H9 (cell line): ENCODE measurements at regions not wholly inside any gene's neighbourhood (a gene's known extent, or its start where the extent isn't known, plus 50 kb on each side); places are given as distances from the start of the nearest gene placed in this dataset.

Source experiments
- DNase-seq: peaks from one replicate; pipeline ENCODE4 v3.0.0-alpha.2; 2017
- H2AFZ ChIP-seq: one replicate; pipeline ENCODE4 v1.6.1; 2013; ENCODE audit warnings: mild to moderate bottlenecking, low read length, control low read depth, moderate library complexity
- H2AK5ac ChIP-seq: 2 replicates; pipeline ENCODE4 v1.6.1; 2013; ENCODE audit warnings: low read length, control low read depth, mixed read lengths; ENCODE audit not compliant: insufficient read length
- H2BK120ac ChIP-seq: one replicate; pipeline ENCODE4 v1.6.1; 2013; ENCODE audit warnings: low read depth, mild to moderate bottlenecking, low read length, control low read depth, inconsistent platforms; ENCODE audit not compliant: poor library complexity, severe bottlenecking
- H2BK12ac ChIP-seq: 2 replicates; pipeline ENCODE4 v1.6.1; 2013; ENCODE audit warnings: low read length, control low read depth, mixed read lengths, low read depth; ENCODE audit not compliant: insufficient read length
- H2BK15ac ChIP-seq: 2 replicates; pipeline ENCODE4 v1.6.1; 2013; ENCODE audit warnings: low read depth, low read length, control low read depth
- H2BK20ac ChIP-seq: one replicate; pipeline ENCODE4 v1.6.1; 2013; ENCODE audit warnings: low read depth, mild to moderate bottlenecking, low read length, control low read depth, inconsistent platforms; ENCODE audit not compliant: poor library complexity, severe bottlenecking
- H2BK5ac ChIP-seq: 2 replicates; pipeline ENCODE4 v1.6.1; 2013; ENCODE audit warnings: low read length, control low read depth, mixed read lengths; ENCODE audit not compliant: insufficient read length
- H3K14ac ChIP-seq: 2 replicates; pipeline ENCODE4 v1.6.1; 2013; ENCODE audit warnings: low read length, control low read depth; ENCODE audit not compliant: insufficient read depth
- H3K18ac ChIP-seq: 2 replicates; pipeline ENCODE4 v1.6.1; 2013; ENCODE audit warnings: low read depth, mild to moderate bottlenecking, mixed read lengths, low read length, control low read depth; ENCODE audit not compliant: insufficient read length
- H3K23ac ChIP-seq: 2 replicates; pipeline ENCODE4 v1.6.1; 2013; ENCODE audit warnings: low read length, control low read depth, mixed read lengths, low read depth; ENCODE audit not compliant: insufficient read length
- H3K23me2 ChIP-seq: 2 replicates; pipeline ENCODE4 v1.6.1; 2013; ENCODE audit warnings: low read depth, mild to moderate bottlenecking, mixed read lengths, low read length, control low read depth; ENCODE audit not compliant: insufficient read length, poor library complexity, severe bottlenecking
- H3K27ac ChIP-seq: 2 replicates; pipeline ENCODE4 v1.5.1; 2013; ENCODE audit warnings: low read length, control low read depth, mixed read lengths, low read depth; ENCODE audit not compliant: insufficient read length
- H3K27me3 ChIP-seq: 2 replicates; pipeline ENCODE4 v1.6.1; 2013; ENCODE audit warnings: low read length, control low read depth, inconsistent platforms; ENCODE audit not compliant: insufficient read depth
- H3K4ac ChIP-seq: 2 replicates; pipeline ENCODE4 v1.6.1; 2013; ENCODE audit warnings: low read depth, mild to moderate bottlenecking, control low read depth, inconsistent platforms, low read length, moderate library complexity
- H3K4me1 ChIP-seq: 2 replicates; pipeline ENCODE4 v1.6.1; 2013; ENCODE audit warnings: low read length, control low read depth, inconsistent platforms; ENCODE audit not compliant: insufficient read depth
- H3K4me2 ChIP-seq: 2 replicates; pipeline ENCODE4 v1.6.1; 2013; ENCODE audit warnings: low read length, control low read depth, mixed read lengths; ENCODE audit not compliant: insufficient read length, insufficient read depth
- H3K56ac ChIP-seq: 2 replicates; pipeline ENCODE4 v1.6.1; 2013; ENCODE audit warnings: low read depth, mild to moderate bottlenecking, mixed read lengths, low read length, control low read depth; ENCODE audit not compliant: insufficient read length
- H3K79me1 ChIP-seq: 2 replicates; pipeline ENCODE4 v1.6.1; 2013; ENCODE audit warnings: low read depth, mild to moderate bottlenecking, moderate library complexity, low read length, control low read depth, inconsistent platforms; ENCODE audit not compliant: insufficient read depth, poor library complexity, severe bottlenecking
- H3K79me2 ChIP-seq: 2 replicates; pipeline ENCODE4 v1.6.1; 2013; ENCODE audit warnings: low read length, control low read depth, inconsistent platforms; ENCODE audit not compliant: insufficient read depth
- H3K9ac ChIP-seq: 2 replicates; pipeline ENCODE4 v1.6.1; 2013; ENCODE audit warnings: low read length, control low read depth, mixed read lengths; ENCODE audit not compliant: insufficient read length; ENCODE audit errors: extremely low read depth
- H3K9me3 ChIP-seq: one replicate; pipeline ENCODE4 v1.6.1; 2013; ENCODE audit warnings: low read depth, low read length, inconsistent platforms; ENCODE audit not compliant: control insufficient read depth
- H3T11ph ChIP-seq: one replicate; pipeline ENCODE4 v1.6.1; 2013; ENCODE audit warnings: mild to moderate bottlenecking, low read length, control low read depth, inconsistent platforms
- H4K20me1 ChIP-seq: one replicate; pipeline ENCODE4 v1.6.1; 2013; ENCODE audit not compliant: control insufficient read depth, insufficient read length, insufficient read depth
- H4K5ac ChIP-seq: 2 replicates; pipeline ENCODE4 v1.6.1; 2013; ENCODE audit warnings: low read depth, mild to moderate bottlenecking, mixed read lengths, low read length, control low read depth; ENCODE audit not compliant: insufficient read length
- H4K8ac ChIP-seq: replicated peaks from 2 replicates; pipeline ENCODE4 v1.6.1; 2013; ENCODE audit warnings: low read length, control low read depth, mixed read lengths, low read depth; ENCODE audit not compliant: insufficient read length
- H4K91ac ChIP-seq: 2 replicates; pipeline ENCODE4 v1.6.1; 2013; ENCODE audit warnings: low read depth, mild to moderate bottlenecking, moderate library complexity, mixed read lengths, low read length, control low read depth; ENCODE audit not compliant: insufficient read length
- H3K27ac Mint-ChIP-seq, 3 experiments: 2 replicates in 2 of 3; 3 replicates in 1 of 3; pipeline ENCODE4 v1.8.0; 2020 to 2021; ENCODE audit warnings: mixed read lengths in 3 of 3, mild to moderate bottlenecking in 1 of 3, moderate library complexity in 1 of 3
- H3K27me3 Mint-ChIP-seq: 2 replicates; pipeline ENCODE4 v1.8.0; 2021; ENCODE audit warnings: low read depth, mild to moderate bottlenecking, moderate library complexity, mixed read lengths
- H3K36me3 Mint-ChIP-seq, 3 experiments: 2 replicates in 2 of 3; 3 replicates in 1 of 3; pipeline ENCODE4 v1.8.0; 2020 to 2021; ENCODE audit warnings: low read depth in 3 of 3, mixed read lengths in 3 of 3; ENCODE audit not compliant: insufficient read depth in 1 of 3
- H3K4me1 Mint-ChIP-seq, 2 experiments: 2 replicates each; pipeline ENCODE4 v1.8.0; 2020; ENCODE audit warnings: mixed read lengths in 2 of 2
- H3K4me3 Mint-ChIP-seq, 2 experiments: 2 replicates in 1 of 2; 3 replicates in 1 of 2; pipeline ENCODE4 v1.8.0; 2020 to 2021; ENCODE audit warnings: mild to moderate bottlenecking in 2 of 2, mixed read lengths in 2 of 2, moderate library complexity in 1 of 2
- H3K9me3 Mint-ChIP-seq, 2 experiments: 2 replicates in 1 of 2; 3 replicates in 1 of 2; pipeline ENCODE4 v1.8.0; 2020; ENCODE audit warnings: mild to moderate bottlenecking in 2 of 2, mixed read lengths in 2 of 2, moderate library complexity in 1 of 2
- WGBS: extraction: QIAGEN DNeasy Blood & Tissue Kit; methylation state at CpG from one replicate; pipeline ENCODE4 v1.1.7; 2013; ENCODE audit warnings: missing lambda C conversion rate, low lambda C conversion rate, mixed read lengths; ENCODE audit not compliant: insufficient read length; ENCODE audit errors: extremely low coverage; 5-methylcytosine and 5-hydroxymethylcytosine counted together
- TF ChIP-seq, protein P1 (sequence below): fragments of 200-600 bp; sonication (generic); conservative IDR thresholded peaks from 3 replicates; pipeline ENCODE4 v1.8.0; 2021; ENCODE audit warnings: antibody characterized with exemption, mild to moderate bottlenecking

- no peak overlapping the region for H2BK12ac ChIP-seq
- no peak overlapping the region for H2BK120ac ChIP-seq
- Mint-ChIP-seq H3K4me3 (no peak overlapping the region), H3K27me3 (no peaks in the 10 kb centered on the region), H3K36me3 (peaks cover 0 to 2% (median 0%) of the 10 kb centered on the region in 3 experiments; a peak in 2 of 7 replicates), H3K27ac (peak overlapping the region in 2 of 3 experiments; percentile 53 to 86; a peak in 2 of 7 replicates), H3K4me1 (peaks cover 36 to 40% of the 10 kb centered on the region in 2 experiments), H3K9me3 (no peaks in the 10 kb centered on the region)
- H3K4me2 ChIP-seq: no peak overlapping the region
- H4K91ac ChIP-seq: no peak overlapping the region
- no peaks in the 10 kb centered on the region for H3K27me3 ChIP-seq
- H3K56ac ChIP-seq: no peak overlapping the region
- TF ChIP-seq, protein P1, sequence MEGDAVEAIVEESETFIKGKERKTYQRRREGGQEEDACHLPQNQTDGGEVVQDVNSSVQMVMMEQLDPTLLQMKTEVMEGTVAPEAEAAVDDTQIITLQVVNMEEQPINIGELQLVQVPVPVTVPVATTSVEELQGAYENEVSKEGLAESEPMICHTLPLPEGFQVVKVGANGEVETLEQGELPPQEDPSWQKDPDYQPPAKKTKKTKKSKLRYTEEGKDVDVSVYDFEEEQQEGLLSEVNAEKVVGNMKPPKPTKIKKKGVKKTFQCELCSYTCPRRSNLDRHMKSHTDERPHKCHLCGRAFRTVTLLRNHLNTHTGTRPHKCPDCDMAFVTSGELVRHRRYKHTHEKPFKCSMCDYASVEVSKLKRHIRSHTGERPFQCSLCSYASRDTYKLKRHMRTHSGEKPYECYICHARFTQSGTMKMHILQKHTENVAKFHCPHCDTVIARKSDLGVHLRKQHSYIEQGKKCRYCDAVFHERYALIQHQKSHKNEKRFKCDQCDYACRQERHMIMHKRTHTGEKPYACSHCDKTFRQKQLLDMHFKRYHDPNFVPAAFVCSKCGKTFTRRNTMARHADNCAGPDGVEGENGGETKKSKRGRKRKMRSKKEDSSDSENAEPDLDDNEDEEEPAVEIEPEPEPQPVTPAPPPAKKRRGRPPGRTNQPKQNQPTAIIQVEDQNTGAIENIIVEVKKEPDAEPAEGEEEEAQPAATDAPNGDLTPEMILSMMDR: no peak
- no peak overlapping the region for H3T11ph ChIP-seq
- H2BK5ac ChIP-seq: no peak overlapping the region
- H2AK5ac ChIP-seq: no peak overlapping the region
- H3K27ac ChIP-seq: no peak overlapping the region
- no peak overlapping the region for H2BK15ac ChIP-seq
- no peak overlapping the region for H3K23ac ChIP-seq
- H3K9ac ChIP-seq: no peak overlapping the region
- H3K14ac ChIP-seq: no peak overlapping the region
- H3K18ac ChIP-seq: no peak overlapping the region
- no peaks in the 10 kb centered on the region for H4K20me1 ChIP-seq
- H3K4ac ChIP-seq: no peak overlapping the region
- H3K4me1 ChIP-seq: 0 out of 2 replicates have a peak, but pooled peaks cover 2% of the 10 kb centered on the region
- H2BK20ac ChIP-seq: no peak overlapping the region
- no peak overlapping the region for H4K8ac ChIP-seq
- H4K5ac ChIP-seq: no peak overlapping the region
- no peaks in the 10 kb centered on the region for H3K79me1 ChIP-seq
- no peaks in the 10 kb centered on the region for H3K79me2 ChIP-seq
- no peak overlapping the region for H2AFZ ChIP-seq
- no peak for DNase-seq
- H3K23me2 ChIP-seq: no peaks in the 10 kb centered on the region
- no CpG with 5 or more reads among the region's 14 CpGs for WGBS
- no peaks in the 10 kb centered on the region for H3K9me3 ChIP-seq
Observed at GRCh38 chr13:73695325-73695724, 438.9 kb downstream of the KLF12 start.
